Activated CD4-positive, alpha-beta T cell treated with anti-CD3 and anti-CD28 coated beads, Interleukin-2, amount 50 U/mL, for 24 hours (primary cell): ENCODE measurements at regions not wholly inside any gene's neighbourhood (a gene's known extent, or its start where the extent isn't known, plus 50 kb on each side); places are given as distances from the start of the nearest gene placed in this dataset.

Experiments used
- DNase-seq, 2 donors: peaks; one replicate each; pipeline ENCODE4 v3.0.0-alpha.2; 2020; ENCODE audit warnings: low read depth in 1 of 2, low spot score in 1 of 2

DNA sequence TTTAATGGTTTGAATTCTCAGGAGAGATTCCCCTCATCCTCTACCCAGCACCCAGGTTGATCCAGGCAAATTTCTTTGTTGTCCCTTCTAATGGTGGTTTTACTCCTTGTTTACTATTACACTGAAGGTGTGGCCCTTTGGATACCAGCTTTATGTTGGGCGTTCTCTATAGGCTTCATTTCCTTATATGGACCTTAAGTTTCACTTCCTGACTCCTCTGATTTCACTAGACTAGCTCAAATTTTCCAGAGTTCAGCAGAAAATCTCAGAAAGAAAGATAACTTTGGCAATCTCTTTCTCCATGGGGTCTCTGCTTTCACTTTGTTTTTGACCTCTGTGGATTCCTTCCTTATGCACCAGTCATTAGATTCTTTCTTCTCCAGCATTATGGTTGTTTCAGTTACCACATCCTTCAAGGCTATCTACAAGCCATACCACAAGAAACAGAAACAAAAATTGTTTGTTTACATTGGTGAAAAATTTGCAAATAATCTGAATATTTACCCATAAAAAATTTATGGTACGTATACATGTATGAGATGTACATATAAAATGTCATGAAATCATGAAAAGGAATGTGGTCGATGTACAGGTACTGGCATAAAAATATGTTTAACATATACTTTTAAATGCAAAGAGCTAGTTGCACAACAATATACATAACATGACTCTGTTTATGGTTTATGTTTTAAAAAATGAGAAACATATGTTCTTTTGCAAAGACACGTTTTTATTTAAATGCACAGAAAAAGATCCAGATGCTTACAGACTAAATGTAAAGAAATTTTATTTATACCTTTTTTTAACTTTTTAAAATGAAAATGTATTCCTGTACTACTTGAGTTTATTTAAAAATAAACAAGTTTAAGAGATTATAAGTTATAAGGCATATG, 212.6 kb downstream of the LACC1 start:
- DNase-seq, result no peak

DNA sequence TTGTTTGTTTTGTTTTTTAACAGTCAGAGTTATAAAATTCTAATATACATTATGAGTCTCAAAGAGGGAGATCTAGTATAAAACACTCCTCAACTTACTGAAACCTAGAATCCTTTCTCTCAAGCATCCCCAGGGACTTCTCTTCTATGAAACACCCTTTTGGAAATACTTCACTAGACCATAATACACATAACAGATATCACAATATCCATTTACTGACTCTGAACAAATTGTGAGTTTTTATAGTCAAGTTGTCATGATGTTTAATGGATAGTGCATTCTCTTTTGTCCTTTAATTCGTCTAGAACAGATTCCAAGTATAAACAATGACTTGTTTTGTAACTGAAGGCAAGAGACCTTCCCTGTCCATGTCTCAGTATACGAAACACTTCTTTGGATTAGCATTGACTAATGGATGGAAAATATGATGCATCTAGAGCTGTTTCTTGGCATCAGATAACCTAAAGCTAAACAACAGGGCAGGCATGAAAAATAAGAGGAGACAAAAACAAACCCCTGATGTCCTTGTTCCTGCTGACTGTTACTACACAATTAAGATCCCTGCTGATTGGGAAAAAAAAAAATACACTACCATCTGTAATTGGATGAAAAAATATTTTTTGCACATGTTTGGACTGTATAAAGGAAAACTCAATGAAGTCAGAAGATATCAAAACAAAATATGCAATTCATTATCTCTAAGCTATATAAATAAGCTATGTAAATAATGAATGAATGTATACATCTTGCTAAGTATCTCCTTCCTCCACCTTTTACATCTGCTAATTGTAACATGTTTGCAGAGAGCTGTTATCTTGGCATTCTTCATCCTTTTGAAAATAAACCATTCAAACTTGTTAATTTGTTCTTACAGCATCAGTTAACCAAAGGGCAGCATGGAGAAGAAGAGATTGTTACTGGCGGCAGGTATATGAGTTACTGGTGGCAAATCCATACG, 214.2 kb downstream of the LACC1 start:
- DNase-seq, result no peak

DNA sequence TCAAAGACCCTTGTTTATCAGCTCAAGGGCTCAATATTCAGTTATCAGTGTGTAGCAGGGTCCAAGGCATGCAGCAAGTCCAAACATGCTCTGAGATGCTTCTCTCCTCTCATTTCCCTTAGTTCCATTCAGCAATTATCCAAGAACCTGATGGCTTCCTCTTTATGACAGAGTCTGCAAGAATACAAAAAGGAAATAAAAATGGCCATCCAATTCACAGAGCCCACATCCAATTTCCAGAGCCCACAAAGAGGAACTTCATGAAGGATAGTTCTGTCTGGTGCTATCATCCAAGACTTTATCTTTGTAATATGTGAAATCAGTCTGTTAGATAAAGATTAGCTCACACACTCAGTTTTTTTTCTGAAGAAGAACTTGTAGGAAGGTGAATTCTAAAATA, 217.2 kb downstream of the LACC1 start:
- DNase-seq, result no peak

DNA sequence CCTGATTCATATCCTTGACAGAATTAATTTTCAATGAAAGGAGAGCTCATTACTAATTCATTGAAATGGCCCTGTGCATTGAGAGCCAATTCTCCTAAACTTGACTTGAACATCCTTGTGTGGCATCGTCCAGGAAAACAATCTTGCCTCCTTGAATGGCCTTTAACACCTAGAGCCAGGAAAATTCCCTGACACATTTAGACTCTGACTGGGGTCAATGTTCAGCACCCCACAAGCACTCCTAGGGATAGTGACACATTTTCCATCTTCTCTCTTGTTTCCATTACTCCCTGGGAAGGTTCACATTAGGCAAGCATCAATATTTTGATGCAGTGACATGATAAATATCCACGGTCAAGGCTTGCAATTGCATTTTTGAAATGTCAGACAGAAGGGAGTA, 218.9 kb downstream of the LACC1 start:
- no peak for DNase-seq

DNA sequence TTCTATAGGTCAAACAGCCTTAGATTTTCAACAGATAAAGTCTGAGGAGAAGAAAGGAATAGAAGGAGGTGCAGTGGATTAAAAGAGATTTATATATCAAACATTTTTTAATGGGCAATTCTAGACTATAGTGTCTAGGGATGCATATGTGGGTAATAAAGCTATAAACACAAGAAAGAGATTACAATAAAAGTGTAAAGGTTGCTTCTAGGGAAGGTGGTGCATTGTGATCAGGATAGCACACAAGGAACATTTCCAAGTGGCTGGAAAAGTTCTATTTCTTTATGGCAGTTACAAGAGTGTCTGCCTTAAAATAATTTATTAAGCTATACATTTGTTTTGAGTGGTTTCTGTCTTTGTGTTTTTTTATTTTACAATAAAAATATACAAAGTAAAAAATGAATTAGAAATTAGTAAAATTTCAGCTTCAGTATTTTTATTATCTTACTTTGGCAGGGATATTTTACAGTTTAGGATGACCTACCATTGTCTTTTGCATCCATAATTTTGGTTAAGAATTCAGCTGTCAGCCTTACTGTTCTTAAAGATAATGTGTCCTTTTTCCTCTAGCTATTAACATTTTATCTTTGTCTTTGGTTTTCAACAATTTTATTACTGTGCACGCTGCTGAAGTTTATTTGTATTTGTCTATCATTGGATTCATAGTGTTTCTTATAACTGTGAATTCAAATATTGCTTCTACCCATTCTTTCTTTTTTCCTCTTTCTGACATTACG, 221.8 kb downstream of the LACC1 start:
- no peak for DNase-seq

DNA sequence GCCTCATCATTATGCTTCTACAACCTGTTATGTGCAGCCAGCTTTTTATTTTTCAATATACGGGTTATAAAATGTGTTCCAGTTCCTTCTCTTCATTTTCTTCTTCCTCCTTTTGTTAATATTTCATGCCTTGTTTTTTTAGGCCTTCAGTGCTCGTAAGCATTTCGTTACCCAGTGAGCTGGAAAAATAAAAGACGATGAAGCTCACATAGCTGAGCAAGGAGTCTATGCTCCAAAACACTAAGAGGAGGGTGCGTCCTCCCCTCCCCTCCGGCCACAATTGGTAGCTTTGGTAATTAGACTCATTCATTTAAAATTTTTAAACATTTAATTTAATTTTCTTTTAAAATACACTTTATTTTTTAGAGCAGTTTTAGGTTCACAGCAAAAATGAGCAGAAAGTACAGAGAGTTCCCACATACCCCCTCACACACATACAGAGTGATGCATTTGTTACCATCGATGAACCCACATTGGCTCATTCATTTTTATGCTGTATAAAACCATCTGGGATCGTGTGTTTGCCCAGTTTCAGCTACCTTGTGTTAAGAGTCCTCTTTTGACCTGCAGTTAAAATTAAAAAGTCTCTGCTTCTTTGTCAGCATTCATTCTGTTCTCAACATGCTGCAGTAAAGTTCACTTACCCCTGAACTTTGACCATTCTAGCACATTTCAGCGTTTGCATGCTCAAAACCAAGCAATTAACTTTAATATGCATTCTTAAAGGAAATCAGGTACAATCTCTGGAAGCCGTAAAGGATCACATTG, 223.9 kb downstream of the LACC1 start:
- no peak for DNase-seq

DNA sequence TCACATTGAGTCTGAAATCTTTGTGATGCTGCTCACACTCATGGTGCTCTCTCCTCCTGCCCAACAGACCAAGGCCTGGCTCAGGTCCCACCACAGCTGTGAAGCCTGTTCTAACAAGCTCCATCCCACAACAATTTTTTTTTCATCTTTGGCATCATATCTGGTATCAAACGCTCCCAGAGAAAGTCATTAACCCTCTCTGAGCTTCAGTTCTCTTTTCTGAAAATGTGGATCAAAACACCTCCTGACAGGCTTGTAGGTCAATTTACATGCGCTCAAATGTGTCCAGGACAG, 224.4 kb downstream of the LACC1 start:
- DNase-seq, result no peak

DNA sequence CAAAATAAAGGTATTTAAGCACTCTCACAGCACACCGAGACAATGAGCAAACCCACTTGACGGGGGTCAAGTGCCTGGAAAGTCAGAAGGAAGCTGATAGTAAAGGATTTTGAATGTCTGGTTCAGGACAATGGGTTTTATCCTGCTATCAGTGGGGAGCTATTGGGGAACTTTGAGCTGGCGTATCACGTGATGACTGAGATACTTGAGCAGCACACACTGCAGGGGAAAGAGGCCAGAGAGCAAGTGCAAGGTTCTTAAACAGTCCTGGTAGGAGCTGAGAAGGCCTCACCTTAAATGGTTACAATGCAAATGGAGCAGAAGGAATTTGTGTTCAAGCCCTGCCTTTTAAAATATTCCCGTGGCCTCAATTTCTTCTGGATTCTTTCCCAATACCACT, 225.3 kb downstream of the LACC1 start:
- no peak for DNase-seq

DNA sequence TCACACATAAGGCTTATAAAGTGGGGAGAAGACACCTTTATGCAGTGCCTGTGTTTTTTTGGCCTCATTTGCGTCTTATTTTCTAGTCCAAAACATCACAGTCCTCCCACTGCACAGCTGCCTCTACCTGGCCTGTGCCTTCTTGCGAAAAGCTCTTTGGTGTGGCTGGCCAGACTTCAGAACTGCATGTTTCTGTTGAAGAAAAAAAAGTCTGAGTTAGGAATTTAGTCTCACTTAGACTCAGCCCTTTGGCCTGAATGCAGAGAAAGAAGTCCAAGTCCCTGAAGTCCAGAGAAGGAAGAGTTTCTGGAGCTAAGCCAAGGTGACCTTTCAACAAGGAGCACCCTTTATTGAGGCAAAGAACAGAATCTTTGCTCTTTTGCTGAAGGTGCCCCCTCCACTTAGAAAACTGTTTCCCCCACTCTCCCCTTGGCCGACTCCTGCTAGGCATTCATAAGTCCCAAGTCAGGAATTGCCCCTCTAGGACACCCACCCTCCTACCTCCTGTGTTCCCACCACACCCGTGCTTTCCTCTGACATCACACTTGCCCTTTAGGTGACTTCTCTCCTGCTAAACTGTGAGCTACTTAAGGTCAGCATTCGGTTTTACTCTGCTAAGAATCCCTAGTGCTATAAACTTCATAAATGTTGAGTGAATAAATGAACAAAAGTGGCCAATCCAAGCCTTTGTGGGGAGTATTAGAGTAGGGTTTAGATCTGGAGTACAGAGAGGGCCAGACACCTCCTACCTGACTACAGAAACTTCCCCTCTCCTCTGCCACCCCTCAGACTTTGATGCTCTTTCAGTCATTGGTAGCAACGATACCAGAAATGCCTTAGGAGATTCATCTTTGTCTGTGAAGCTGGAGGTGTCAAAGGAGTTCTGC, 226.8 kb downstream of the LACC1 start:
- no peak for DNase-seq

DNA sequence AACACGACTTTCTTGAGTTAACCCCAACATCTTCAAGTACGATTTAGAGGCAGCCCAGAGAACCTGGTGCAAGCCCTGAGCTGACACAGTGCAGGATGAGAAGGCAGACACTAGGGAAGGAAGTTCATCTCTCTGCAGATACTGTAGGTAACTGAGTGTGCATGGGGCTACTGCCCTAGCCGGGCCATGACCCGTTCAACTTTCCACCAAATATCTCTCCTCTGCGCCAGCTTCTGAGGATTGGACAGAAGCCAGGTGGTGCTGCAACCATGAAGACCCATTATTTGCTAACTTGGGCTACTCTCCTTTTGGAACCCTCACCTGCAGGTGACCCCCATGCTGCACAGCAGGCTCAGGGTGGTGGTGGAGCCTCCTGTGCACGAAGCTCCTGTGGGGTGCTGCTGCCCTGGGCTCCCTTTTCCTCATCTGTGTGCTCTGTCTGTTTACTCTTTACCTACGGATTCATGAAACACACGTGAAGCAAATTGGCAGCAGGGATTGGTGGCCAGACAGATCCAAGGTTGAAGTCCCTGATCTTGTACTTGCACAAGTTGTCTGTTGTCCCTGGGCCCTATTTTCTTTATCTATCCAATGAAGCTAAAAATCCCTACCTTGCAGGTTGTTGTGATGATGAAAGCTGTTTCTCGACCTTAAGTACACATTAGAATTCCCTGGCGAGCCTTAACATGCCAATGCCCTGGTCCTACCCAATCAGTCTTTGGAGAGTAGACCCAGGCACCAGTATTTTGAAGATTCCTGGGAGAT, 227.8 kb downstream of the LACC1 start:
- no peak for DNase-seq

DNA sequence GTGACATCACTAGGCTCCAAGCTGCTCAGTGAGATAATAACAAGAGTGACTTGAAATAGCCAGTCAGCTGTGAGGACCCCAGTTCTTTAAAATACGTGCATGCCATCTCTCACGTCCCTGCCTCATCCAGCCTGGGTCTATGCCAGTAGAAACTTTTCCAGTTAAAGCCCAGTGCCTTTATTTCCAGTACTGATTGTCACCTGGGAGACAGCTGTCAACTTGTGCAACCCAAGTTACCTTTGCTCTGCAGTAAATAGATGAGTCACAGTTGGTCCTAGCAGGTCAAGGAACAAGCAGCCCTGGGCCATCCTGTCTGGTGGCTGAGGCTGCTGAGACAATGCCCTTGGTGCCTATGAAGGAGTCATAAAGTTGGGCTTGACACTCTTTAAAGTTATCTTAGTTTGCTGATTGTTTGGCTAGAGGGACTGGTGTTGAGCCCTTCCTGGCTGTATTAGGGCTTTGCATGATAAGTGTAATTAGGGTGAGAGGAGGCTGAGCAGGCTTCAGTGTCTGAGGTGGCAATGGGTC, 228.7 kb downstream of the LACC1 start:
- no peak for DNase-seq

DNA sequence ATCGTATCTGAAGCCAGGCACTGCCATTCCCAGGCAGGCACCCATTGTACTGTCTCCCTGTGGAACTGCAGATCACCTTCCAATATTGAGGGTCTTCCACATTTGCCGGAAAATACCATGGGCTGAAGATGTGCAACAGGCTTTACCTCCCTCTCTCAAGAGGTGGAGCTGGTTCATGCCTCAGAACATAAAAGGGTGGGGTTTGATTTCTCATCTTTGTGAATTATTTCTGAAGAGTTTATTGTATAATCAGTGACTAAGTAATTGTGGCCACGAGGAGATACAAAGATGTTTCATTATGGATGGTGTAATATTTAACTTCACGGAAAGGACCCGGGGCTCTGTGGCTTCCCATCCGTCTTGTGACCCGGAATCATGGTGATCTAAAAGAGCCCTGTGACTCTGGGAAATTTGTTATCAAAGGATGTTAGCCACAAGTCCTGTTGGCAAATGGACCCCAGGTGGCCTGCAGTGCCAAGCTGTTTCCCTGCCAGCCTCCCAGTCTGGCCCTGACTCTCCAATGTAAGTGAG, 230.5 kb downstream of the LACC1 start:
- DNase-seq, result no peak

DNA sequence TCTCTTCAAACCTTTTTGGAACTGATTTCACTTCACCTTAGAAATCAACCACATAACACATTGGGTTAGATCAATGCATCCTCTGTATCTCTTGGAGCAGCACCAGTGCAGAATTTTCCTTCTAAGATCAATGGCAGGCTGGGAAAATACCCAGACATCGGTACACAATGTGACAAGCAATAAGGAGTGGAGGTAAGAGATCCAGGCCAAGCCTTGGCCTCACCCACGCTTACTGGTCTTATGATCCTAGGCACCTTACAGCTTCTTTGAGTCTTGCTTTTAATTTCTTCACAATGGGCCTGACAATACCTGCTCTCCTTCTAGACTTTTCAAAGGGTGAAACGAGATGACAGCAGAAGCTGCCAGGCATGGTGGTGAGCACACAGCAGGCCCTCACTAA, 232.0 kb downstream of the LACC1 start:
- DNase-seq, result no peak

DNA sequence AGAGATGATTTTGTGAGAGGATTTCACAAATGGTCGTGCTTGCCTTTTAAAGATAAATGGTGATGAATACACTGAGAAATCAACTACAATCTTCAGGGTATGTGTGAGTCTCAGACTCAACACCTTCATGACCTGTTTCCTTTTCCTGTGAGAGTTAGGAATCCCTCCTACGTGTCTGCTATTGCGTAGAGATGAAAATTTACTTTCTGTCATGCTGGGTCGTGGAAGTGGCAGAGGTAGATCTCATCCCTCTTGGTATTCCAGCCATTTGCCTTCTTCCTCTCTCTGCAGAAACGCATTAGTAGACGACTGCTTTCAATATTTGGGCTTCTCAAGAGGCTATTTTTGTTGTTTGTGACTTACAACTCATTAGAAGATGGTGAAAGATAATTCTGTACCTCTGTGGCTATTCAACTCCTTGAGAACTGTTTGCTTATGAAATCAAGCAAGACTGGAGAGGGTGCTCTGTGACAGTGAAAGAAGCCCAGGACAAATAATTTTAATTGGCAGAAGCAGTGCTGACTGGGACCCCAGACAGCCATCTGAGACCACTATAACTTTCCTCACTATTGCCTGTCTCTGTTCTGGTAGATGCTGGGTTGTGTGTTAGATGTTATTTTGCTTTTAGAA, 233.1 kb downstream of the LACC1 start:
- no peak for DNase-seq

DNA sequence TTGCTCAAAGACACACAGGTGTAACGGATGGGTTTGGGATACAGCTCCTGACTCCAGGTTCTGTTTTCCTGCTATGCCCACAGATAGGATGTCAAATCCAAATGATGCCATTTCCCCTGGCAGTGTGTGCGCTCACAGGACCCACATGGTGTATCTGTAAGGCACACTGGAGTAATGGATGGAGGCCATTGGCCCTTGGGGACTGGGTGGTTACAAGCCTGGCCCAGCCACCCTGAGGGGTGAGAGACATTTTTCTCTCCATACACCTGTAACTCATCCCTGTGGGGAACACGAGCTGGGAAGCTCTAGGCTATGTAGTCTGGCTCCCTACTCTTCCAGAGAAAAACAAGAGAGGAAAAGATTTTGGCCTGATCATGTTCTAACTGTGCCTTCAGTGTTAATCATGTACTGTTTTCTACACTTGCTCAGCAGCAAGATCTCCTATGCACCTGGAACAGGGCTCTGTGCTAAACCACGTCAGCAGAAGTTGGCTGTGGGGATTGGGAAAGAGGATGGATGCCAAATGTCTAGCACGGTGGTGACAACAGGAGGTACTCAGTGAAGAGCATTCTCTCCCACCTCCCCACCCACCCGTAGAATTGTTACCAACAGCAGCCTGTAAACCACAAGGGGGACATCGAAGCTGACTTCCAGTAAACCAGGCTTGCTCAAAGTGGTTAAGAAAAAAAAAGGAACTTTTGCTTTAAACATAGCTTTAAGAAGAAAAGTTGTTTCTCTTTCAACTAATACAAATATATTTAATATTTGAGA, 237.0 kb downstream of the LACC1 start:
- no peak for DNase-seq

DNA sequence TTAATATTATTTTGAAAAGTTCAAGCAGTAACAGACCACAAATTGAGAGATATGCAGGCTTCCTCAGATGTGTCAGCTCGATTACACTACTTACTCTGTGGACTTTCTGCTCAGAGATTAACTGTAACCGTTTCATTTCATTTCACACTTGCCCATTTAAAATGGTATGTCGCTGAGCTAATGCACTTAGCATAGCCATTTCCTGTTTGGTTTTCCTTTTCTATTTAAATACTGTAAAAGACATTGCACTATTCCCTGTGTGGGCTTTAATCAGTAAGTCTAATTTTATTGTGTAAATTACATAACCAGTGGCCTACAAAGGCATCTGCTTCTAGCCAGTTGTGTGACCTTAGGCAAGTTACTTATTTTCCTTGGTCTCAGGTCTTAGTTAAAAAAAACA, 237.6 kb downstream of the LACC1 start:
- DNase-seq, result no peak

DNA sequence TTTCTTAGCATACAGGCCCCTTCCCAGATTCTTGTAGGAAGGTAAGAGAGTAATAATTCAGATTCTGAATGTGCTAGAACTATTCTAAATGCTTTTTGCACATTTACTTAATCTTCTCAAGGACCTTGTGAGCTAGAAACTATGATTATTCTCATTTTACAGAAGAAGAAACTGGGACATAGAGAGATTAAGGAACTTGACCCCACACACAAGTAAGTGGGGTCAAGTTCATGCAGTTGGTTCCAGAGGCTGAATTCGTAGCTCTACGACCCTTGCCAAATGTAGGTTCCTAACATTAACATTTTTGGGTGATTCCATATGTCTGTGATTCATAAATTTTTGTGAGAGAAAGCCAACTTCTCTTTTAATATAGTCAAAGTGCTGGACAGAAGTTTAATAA, 238.1 kb downstream of the LACC1 start:
- no peak for DNase-seq
